Neural progenitor cell (in vitro differentiated cells): ENCODE measurements at regions not wholly inside any gene's neighbourhood (a gene's known extent, or its start where the extent isn't known, plus 50 kb on each side); places are given as distances from the start of the nearest gene placed in this dataset.

ENCODE experiments used
- EZH2 ChIP-seq: fragments of 200-600 bp; sonication (generic); IDR thresholded peaks from 2 replicates; pipeline ENCODE4 v1.6.1; 2017; ENCODE audit warnings: antibody characterized with exemption, mild to moderate bottlenecking, moderate library complexity
- TF ChIP-seq, protein P1 (sequence below): fragments of 200-600 bp; sonication (generic); IDR thresholded peaks from 2 replicates; pipeline ENCODE4 v1.5.1; 2017; ENCODE audit warnings: antibody characterized with exemption, mild to moderate bottlenecking

DNA sequence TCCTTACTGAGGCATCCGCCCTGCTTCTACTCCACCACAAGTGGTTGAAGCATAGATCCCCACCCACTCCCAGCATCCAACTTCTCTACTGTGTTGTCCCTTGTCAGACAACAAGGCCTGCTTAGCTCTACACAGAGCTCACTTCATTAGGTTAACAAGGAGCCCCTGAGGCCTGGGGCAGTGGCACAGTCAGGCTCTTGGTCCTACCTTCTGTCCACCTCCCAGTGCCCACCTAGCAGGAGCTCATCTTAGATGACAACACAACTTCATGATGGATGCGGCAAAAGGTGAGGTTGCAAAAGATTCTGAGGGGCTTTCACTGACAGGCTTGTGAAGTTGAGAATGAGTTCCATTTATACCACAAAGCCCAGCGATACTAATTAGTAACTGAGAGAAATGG is 432.0 kb upstream of the CDH5 start:
- no peak for TF ChIP-seq EZH2
- TF ChIP-seq, protein P1, sequence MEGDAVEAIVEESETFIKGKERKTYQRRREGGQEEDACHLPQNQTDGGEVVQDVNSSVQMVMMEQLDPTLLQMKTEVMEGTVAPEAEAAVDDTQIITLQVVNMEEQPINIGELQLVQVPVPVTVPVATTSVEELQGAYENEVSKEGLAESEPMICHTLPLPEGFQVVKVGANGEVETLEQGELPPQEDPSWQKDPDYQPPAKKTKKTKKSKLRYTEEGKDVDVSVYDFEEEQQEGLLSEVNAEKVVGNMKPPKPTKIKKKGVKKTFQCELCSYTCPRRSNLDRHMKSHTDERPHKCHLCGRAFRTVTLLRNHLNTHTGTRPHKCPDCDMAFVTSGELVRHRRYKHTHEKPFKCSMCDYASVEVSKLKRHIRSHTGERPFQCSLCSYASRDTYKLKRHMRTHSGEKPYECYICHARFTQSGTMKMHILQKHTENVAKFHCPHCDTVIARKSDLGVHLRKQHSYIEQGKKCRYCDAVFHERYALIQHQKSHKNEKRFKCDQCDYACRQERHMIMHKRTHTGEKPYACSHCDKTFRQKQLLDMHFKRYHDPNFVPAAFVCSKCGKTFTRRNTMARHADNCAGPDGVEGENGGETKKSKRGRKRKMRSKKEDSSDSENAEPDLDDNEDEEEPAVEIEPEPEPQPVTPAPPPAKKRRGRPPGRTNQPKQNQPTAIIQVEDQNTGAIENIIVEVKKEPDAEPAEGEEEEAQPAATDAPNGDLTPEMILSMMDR: no peak
